HFF-Myc (cell line): ENCODE measurements at regions not wholly inside any gene's neighbourhood (a gene's known extent, or its start where the extent isn't known, plus 50 kb on each side); places are given as distances from the start of the nearest gene placed in this dataset.

Experiments used
- DNase-seq: peaks from one replicate; pipeline ENCODE4 v3.0.0-alpha.2; 2011; ENCODE audit warnings: low read depth; ENCODE audit errors: extremely low read depth
- H3K4me3 ChIP-seq: replicated peaks from 2 replicates; pipeline ENCODE4 v1.5.1; 2011; ENCODE audit warnings: low read depth, mild to moderate bottlenecking, control low read depth, low read length
- TF ChIP-seq, protein P1 (sequence below): IDR thresholded peaks from 2 replicates; pipeline ENCODE4 v1.5.1; 2012; ENCODE audit warnings: mild to moderate bottlenecking, low read depth, low read length, control low read depth; ENCODE audit errors: missing control alignments

DNA sequence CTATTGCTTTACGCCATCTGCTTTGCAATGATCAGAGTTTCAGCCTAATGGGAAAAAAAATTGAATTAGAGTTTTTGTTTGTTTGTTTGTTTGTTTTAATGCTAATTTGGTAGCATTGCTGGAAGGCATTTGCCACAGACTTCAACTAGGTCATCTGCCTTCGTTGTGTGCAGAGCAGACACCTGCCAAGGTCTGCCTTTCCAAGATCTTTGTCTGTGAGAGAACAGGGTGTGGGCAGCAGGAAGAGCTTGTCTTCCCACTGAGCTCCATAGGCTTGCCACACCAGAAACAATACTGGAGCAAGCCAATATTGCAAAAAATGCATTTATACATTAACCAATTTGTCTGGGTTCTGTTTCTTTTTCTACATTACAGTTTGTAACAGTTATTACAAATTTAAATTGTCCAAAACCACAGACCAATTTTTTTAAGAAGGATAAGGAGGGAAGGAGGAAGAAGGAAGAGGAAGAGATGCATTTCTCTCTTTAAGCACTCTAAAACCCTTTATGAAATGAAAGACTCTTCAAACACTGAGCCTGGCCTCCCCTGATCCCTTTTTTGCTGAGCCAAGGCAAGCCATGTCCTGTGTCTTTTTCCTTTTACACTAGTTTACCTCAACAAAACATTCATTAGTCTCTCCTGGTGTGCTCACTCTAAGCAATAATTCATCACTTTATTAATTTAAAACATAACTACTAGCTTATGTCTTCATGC, 210.5 kb downstream of the SNX18 start:
- no peak for DNase-seq
- no peak overlapping the region for H3K4me3 ChIP-seq
- TF ChIP-seq, protein P1, sequence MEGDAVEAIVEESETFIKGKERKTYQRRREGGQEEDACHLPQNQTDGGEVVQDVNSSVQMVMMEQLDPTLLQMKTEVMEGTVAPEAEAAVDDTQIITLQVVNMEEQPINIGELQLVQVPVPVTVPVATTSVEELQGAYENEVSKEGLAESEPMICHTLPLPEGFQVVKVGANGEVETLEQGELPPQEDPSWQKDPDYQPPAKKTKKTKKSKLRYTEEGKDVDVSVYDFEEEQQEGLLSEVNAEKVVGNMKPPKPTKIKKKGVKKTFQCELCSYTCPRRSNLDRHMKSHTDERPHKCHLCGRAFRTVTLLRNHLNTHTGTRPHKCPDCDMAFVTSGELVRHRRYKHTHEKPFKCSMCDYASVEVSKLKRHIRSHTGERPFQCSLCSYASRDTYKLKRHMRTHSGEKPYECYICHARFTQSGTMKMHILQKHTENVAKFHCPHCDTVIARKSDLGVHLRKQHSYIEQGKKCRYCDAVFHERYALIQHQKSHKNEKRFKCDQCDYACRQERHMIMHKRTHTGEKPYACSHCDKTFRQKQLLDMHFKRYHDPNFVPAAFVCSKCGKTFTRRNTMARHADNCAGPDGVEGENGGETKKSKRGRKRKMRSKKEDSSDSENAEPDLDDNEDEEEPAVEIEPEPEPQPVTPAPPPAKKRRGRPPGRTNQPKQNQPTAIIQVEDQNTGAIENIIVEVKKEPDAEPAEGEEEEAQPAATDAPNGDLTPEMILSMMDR = no peak

DNA sequence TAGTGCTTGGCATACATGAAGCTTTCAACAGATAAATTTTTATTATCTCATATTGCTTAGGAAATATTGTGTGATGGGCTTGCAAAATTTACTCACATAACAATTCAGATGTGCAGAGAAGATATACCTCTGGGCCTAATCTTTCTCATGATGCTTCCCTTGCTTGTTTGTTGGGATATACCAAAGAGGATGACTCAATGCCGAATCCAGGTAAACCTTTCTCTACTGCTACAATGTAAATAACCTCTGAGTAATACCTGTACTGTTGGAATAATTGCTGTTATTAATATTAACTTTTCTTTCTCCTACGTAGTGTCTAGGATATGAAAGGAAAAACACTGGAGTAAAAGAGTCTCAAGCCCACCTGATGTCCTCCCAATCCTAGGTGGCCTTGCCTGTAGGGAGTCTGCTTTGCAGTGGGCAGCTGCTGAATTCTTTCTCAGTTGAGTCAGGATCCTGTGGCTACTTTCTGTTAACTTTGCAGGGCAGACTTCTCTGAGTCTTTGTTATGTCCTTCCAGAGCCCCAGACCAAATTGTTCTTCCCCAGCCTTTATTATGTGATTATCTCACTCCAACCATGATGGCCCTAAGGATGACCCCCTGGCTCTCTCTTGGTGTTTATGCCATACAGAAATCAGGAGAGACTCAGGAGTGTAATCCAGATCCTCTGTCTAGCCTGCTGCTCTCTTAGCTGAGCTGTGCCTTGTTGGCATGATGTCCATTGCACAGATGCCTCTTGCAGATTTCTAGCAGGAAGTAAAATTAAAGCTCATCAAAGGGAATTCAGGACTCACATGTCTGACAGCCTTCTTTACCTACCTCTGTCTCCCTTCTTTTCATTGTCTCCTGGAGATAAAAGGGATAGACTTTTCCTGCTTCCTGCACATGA, 208.1 kb downstream of the SNX18 start:
- TF ChIP-seq, protein P1 = no peak
- H3K4me3 ChIP-seq = no peak overlapping the region
- no peak for DNase-seq

DNA sequence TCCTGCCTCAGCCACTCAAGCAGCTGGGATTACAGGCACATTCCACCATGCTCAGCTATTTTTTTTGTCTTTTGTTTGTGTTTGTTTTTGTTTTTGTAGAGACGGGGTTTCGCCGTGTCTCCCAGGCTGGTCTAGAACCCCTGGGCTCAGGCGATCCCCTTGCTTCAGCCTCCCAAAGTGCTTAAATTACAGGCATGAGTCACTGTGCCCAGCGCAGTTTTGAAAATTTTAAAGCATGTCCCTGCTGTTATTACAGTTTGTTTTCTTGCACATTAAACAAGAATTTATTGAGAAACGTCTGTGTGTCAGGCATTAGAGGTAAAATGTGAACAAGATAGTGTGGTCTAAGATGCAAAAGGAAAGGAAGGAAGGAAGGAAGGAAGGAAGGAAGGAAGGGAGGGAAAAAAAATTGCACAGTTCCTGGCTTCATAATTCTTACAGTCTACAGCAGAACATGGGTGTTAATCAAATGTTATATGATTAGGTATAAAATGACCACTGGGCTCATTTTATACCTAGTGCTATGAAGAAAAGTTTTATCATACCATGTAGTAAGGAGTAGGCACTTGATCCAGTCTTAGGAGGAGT, 205.4 kb downstream of the SNX18 start:
- DNase-seq = no peak
- TF ChIP-seq, protein P1 = no peak
- no peak overlapping the region for H3K4me3 ChIP-seq

GRCh38 chr5:54721951-54722654, 204.5 kb downstream of the SNX18 start:
- no peak overlapping the region for H3K4me3 ChIP-seq
- no peak for DNase-seq
- TF ChIP-seq, protein P1 = no peak

DNA sequence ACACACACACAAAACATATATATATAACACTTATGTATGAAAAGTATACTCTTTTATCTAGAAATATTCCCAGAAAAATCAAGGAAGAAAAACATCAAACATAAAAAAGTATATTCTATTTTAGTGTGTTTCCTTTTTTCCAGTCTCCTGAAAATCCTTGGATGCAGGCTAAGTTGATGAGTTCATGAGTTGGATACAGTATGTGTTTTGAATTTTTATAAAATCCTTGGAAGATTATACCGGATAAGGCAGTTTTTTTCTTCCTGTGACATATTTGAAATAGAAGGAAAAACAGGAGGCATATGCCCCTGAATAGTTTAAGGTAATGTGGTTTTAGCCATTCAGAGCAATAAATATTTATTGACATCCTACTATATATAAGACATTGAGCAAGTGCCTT, 203.6 kb downstream of the SNX18 start:
- no peak for DNase-seq
- H3K4me3 ChIP-seq = no peak overlapping the region
- TF ChIP-seq, protein P1 = no peak

DNA sequence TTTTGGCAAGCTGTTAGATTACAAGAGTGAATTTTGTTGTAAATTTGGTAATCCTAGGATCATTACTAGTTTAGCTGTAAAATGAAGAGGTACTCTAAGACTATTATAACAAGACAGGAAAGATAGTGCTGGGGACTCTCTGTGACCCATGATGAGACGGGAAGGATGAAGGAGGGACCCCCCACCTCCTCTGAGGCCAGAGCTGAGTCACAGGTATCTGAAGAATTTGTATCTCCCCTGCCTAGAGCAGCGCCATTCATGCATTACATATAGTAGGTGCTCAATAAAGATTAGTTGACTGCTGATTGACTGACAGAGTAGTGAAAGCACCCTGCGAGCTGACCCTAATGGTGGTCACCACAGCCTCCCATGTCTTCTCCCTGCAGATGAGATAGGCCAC, 202.8 kb downstream of the SNX18 start:
- TF ChIP-seq, protein P1 = no peak
- DNase-seq = no peak
- no peak overlapping the region for H3K4me3 ChIP-seq
